ENCODE measurements at regions not wholly inside any gene's neighbourhood (a gene's known extent, or its start where the extent isn't known, plus 50 kb on each side); places are given as distances from the start of the nearest gene placed in this dataset.
"Not testable (repeated sequence)": the region's sequence is repeated elsewhere in the genome, so short reads cannot be mapped to it uniquely, and the experiment has no call there.

DNA sequence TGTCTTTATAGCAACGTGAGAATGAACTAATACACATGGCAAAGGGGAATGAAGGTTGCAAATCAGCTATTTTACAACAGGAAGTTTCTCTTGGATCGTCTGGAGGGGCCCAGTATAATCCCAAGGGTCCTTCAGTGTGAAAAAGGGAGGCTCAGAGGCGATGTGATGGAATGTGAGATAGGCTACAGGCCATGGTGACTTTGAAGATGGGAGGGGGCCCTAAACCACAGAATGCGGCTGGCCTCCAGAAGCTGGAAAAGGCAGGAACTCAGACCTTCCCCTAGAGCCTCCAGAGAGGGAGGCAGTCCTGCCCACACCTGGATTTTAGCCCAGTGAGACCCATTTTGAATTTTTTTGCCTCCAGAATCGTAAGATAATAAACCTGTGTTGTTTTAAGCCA is 69.4 kb upstream of the PGM2 start:
- WGBS, 10 experiments: 0 to 100% (median 56%) methylated on average over 1 to 5 of the region's 5 CpGs; no CpG with 5 or more reads in 2 of the 10 experiments
- in situ Hi-C loops (cut with MboI; ENCODE audit: low pct_unique_long_range_greater_than_20kb in 2 of 9, low sequenced_read_pairs in 9 of 9, unreplicated experiment in 9 of 9): no loop called here
- no peak overlapping the region for H3K27ac ChIP-seq
- H3K4me1 ChIP-seq (replicated peaks in 1 of 2): no peaks in the 10 kb centered on the region
- ATAC-seq (replicated peaks in 6 of 8): no peak
- H3K4me3 ChIP-seq: no peak overlapping the region

DNA sequence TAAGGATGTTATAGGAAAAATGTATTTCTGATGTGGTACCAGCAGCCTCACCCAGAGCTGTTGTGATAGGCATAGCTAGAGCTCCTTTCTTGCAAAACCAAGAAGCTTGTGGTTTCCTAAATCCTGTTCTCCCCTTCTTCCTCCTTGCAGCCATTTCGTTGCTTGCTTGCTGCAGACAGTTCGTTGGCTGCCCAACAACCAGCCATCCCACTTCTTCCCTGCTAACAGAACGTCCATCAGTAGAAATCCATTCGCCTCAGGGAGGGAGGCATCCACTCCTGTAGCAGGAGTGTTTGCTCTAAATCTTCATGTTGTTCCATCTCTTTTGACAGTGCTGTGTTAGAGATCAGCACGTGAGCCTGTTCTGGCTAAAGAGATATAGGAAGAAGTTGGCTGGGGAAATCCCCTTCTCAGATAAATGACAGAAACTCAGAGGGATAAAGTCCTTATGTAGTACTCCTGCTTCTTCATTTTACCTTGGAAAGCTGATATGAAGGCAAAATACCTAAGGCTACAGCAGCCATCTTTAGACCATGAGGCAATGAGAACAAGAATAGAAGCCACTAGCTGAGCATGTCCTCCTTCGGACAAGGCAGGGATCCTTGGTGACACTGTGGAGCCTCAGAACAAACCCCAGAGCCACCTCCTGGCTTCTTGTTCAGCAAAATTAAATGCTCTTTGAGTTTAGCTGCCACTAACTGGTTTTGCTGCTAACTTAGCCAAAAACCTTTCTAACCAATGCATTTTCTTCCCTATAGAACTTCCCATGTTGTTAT is 68.4 kb upstream of the RELL1 start:
- WGBS, 10 experiments: 18 to 84% (median 59%) methylated on average over 1 to 6 of the region's 6 CpGs; no CpG with 5 or more reads in 2 of the 10 experiments
- in situ Hi-C loops (cut with MboI; ENCODE audit: low pct_unique_long_range_greater_than_20kb in 2 of 9, low sequenced_read_pairs in 9 of 9, unreplicated experiment in 9 of 9): no loop called here
- Histone ChIP-seq H3K27ac (no peak overlapping the region), H3K4me3 (no peak overlapping the region), H3K4me1 (replicated peaks in 1 of 2) (no peaks in the 10 kb centered on the region)
- ATAC-seq (replicated peaks in 6 of 8): peak in 1 of 8 experiments; percentile 44

DNA sequence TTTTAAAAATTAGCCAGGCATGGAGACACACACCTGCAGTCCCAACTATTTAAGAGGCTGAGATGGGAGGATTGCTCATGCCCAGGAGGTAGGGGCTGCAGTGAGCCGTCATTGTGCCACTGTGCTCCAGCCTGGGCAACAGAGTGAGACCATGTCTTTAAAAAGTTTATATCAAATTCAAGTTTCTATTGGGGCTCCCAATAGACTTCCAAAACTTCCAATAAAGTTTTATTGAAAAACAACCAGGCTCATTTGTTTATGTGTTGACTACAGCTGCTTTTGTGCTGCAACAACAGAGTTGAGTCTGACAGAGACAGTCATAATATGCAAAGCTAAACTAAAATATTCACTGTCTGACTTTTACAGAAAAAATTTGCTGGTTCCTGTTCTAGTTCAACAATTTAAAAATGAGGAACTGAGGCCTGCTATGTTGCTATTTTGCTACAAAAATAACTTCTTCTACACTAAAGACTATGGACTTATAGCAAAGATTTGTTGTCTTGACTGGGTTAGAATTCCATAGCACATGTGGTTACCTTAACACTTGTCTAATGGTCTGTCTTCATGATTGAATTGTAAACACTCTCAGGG is 63.3 kb upstream of the RELL1 start:
- H3K27ac ChIP-seq: no peak overlapping the region

DNA sequence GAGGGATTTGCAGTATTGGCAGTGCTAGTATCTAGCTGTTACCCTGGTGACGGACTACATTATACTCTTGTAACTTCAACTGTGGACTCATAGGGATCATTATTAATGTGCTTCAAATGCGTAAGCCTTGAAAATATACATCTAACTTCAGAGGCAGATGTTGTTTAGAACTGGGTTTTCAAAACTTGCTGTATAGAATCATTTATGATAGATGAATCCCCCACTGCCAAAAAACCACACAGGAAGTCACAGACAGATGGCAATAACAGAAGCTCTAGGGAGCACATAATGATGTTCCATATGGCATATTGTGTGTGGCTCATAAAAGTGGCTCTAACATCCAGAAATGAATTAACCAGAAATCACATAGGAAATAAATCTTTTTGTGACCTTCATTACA is 62.3 kb upstream of the RELL1 start:
- in situ Hi-C loops (cut with MboI; ENCODE audit: low pct_unique_long_range_greater_than_20kb in 2 of 9, low sequenced_read_pairs in 9 of 9, unreplicated experiment in 9 of 9): no loop called here
- 0 to 100% (median 61%) methylated on average over 1 to 2 of the region's 2 CpGs for WGBS, 10 experiments
- Histone ChIP-seq H3K4me3 (no peak overlapping the region), H3K27ac (no peak overlapping the region), H3K4me1 (replicated peaks in 1 of 2) (peaks cover 9 to 10% of the 10 kb centered on the region in 2 donors)
- ATAC-seq (replicated peaks in 6 of 8): peak in 4 of 8 experiments; percentile 33 to 78 (median 54)

More for the DNA sequence above, 63.3 kb upstream of the RELL1 start:
- H3K4me1 ChIP-seq (replicated peaks in 1 of 2): peaks cover 9 to 10% of the 10 kb centered on the region in 2 donors
- no peak for ATAC-seq (replicated peaks in 6 of 8)
- 86 to 100% (median 93%) methylated on average over 1 of the region's 1 CpG; no CpG with 5 or more reads in 6 of the 10 experiments for WGBS, 10 experiments
- no peak overlapping the region for H3K4me3 ChIP-seq
- in situ Hi-C loops (cut with MboI; ENCODE audit: low pct_unique_long_range_greater_than_20kb in 2 of 9, low sequenced_read_pairs in 9 of 9, unreplicated experiment in 9 of 9): no loop called here

DNA sequence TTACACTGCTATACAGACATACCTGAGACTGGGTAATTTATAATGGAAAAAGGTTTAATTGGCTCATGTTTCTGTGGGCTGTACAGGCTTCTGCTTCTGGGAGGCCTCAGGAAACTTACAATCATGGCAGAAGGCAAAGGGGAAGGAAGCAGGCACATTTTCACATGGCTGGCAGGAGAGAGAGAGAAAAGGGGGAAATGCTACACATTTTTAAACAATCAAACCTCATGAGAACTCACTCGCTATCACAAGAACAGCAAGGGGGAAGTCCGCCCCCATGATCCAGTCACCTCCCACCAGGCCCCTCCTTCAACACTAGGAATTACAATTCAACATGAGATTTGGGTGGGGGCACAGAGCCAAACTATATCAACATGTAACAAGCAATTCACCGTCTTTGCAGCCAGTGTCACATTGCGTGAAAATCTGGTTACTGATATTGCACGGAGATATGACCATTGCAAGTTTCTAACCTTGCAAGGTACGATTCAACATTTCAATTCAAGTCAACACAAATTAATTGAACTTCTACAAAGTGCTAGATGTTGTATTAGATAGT is 61.7 kb upstream of the RELL1 start:
- ATAC-seq (replicated peaks in 6 of 8): no peak
- in situ Hi-C loops (cut with MboI; ENCODE audit: low pct_unique_long_range_greater_than_20kb in 2 of 9, low sequenced_read_pairs in 9 of 9, unreplicated experiment in 9 of 9): no loop called here
- WGBS, 10 experiments: 0 to 100% (median 78%) methylated on average over 1 to 6 of the region's 6 CpGs
- H3K4me3 ChIP-seq: no peak overlapping the region
- no peak overlapping the region for H3K27ac ChIP-seq
- peaks cover 9 to 10% of the 10 kb centered on the region in 2 donors for H3K4me1 ChIP-seq (replicated peaks in 1 of 2)

DNA sequence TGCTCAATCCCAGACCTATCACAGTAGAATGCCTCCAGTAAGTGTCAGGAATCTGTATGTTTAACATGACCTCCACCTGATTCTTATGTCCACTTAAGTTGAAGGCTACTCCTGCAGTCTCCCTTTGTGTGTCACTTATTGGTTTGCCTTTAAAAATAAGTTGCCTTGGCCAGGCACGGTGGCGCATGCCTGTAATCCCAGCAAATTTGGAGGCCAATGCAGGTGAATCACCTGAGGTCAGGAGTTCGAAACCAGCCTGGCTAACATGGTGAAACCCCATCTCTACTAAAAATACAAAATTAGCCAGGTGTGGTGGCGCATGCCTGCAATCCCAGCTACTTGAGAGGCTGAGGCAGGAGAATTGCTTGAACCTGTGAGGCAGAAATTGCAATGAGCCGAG is 60.7 kb upstream of the RELL1 start:
- peaks cover 9 to 10% of the 10 kb centered on the region in 2 donors for H3K4me1 ChIP-seq (replicated peaks in 1 of 2)
- in situ Hi-C loops (cut with MboI; ENCODE audit: low pct_unique_long_range_greater_than_20kb in 2 of 9, low sequenced_read_pairs in 9 of 9, unreplicated experiment in 9 of 9); H3K27ac ChIP-seq; ATAC-seq (replicated peaks in 6 of 8); H3K4me3 ChIP-seq: not testable (repeated sequence)
- 20 to 94% (median 66%) methylated on average over 1 to 4 of the region's 5 CpGs; no CpG with 5 or more reads in 3 of the 10 experiments for WGBS, 10 experiments

DNA sequence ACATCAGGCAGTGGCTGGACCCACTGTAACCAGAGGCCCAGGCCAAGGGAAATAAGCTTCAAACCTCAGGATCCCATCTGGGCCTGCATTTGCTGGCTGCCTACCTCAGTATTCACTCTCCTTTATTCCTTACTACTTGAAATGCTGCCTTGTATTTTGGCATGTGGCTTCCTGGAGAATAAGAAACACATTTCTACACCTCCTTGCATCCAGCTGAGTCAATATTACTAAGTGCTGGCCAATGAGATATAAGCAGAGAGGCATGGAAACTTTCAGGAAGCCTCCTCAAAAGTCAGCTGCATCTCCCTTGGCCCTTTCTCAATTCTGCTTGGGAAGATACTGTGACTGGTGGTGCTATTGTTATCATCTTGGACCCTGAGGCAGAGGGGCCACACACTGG is 59.8 kb upstream of the RELL1 start:
- Histone ChIP-seq H3K4me1 (replicated peaks in 1 of 2) (peaks cover 9 to 10% of the 10 kb centered on the region in 2 donors), H3K4me3 (no peak overlapping the region), H3K27ac (no peak overlapping the region)
- in situ Hi-C loops (cut with MboI; ENCODE audit: low pct_unique_long_range_greater_than_20kb in 2 of 9, low sequenced_read_pairs in 9 of 9, unreplicated experiment in 9 of 9): no loop called here
- no peak for ATAC-seq (replicated peaks in 6 of 8)

DNA sequence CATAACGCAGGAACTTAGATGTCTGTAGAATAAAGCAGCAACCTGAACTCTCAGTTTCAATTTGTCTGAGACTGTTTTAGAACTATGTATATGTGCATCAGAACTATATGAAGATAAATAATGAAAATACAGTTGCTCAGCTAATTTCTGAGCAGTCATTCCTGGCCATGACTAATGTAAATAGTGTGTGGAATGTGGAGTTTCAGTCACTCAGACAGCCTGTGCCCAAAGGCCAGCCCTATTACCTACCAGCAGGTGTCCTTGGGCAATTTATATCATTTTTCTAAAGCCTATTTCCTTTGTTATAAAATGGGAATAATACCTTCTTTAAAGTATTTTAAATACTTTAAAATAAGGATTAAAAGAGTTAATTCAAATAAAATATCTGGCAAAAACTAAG is 56.0 kb upstream of the RELL1 start:
- ATAC-seq (replicated peaks in 6 of 8): no peak
- WGBS, 10 experiments: 0 to 100% (median 100%) methylated on average over 1 of the region's 1 CpG; no CpG with 5 or more reads in 4 of the 10 experiments
- in situ Hi-C loops (cut with MboI; ENCODE audit: low pct_unique_long_range_greater_than_20kb in 2 of 9, low sequenced_read_pairs in 9 of 9, unreplicated experiment in 9 of 9): no loop called here
- no peaks in the 10 kb centered on the region for H3K4me1 ChIP-seq (replicated peaks in 1 of 2)
- H3K27ac ChIP-seq: no peak overlapping the region
- no peak overlapping the region for H3K4me3 ChIP-seq

DNA sequence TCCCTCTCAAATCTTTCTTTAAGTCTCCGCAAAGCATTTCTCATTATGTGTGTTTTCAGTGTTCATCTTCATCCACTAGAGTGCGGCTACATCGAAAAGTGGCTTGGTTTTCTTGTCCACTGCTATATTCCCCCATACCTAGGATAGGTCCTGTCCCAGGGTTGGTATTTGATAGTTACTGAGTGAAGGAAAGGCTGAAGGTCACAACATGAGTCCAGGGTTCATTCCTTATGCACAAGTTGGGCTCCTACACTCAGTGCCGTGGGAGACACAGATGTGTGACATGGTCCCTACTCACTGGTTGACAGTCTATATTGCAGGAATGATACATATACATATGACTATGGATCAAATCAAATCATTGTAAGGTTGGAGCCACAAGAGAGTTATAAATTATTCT is 55.4 kb upstream of the RELL1 start:
- no peak for ATAC-seq (replicated peaks in 6 of 8)
- Histone ChIP-seq H3K4me3 (no peak overlapping the region), H3K4me1 (replicated peaks in 1 of 2) (no peaks in the 10 kb centered on the region), H3K27ac (no peak overlapping the region)
- WGBS, 10 experiments: 60 to 100% (median 100%) methylated on average over 1 to 3 of the region's 4 CpGs; no CpG with 5 or more reads in 3 of the 10 experiments
- in situ Hi-C loops (cut with MboI; ENCODE audit: low pct_unique_long_range_greater_than_20kb in 2 of 9, low sequenced_read_pairs in 9 of 9, unreplicated experiment in 9 of 9): no loop called here

DNA sequence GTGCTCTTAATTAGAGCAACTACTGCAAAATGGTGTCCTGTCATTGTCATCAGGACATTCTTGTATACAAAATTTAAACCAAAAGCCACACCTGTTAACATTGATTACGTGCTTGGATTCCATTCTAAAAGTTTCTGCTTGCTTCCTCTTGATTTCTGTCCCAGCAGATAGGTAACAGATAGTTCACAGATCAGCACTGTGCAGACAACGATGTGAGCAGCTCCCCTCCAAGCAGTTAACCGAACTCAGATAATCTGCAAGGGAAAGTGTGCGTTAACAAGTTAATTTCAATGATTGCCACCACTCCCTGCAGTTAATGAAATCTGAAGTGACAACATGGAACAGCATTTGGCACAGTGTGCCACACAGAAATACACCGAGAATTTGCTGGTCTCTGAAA is 54.4 kb upstream of the RELL1 start:
- in situ Hi-C loops (cut with MboI; ENCODE audit: low pct_unique_long_range_greater_than_20kb in 2 of 9, low sequenced_read_pairs in 9 of 9, unreplicated experiment in 9 of 9): no loop called here
- no peaks in the 10 kb centered on the region for H3K4me1 ChIP-seq (replicated peaks in 1 of 2)

DNA sequence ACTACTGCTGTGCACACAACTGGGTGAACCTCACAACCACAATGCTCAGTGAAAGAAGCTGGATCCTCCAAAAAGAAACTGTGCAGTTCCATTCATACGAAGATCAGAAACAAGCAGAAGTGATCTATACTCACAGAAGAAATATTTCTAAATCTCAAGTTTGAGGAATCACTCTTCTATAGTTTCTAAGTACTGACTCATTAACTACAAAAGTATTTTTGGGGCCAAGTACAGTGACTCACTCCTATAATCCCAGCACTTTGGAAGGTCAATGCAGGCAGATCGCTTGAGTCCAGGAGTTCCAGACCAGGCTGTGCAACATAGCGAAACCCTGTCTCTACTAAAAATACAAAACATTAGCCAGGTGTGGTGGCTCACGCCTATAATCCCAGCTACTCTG is 51.3 kb upstream of the RELL1 start:
- Histone ChIP-seq H3K4me1 (replicated peaks in 1 of 2) (no peaks in the 10 kb centered on the region), H3K27ac (no peak overlapping the region), H3K4me3 (no peak overlapping the region)
- WGBS, 10 experiments: 40 to 100% (median 94%) methylated on average over 1 to 4 of the region's 4 CpGs; no CpG with 5 or more reads in 1 of the 10 experiments
- in situ Hi-C loops (cut with MboI; ENCODE audit: low pct_unique_long_range_greater_than_20kb in 2 of 9, low sequenced_read_pairs in 9 of 9, unreplicated experiment in 9 of 9): no loop called here
- no peak for ATAC-seq (replicated peaks in 6 of 8)

More for the DNA sequence above, 54.4 kb upstream of the RELL1 start:
- no peak overlapping the region for H3K4me3 ChIP-seq
- WGBS, 10 experiments: 8 to 89% (median 62%) methylated on average over 1 to 5 of the region's 5 CpGs; no CpG with 5 or more reads in 1 of the 10 experiments
- H3K27ac ChIP-seq: no peak overlapping the region
- no peak for ATAC-seq (replicated peaks in 6 of 8)

All from motor neuron (in vitro differentiated cells).